ENCODE measurements at regions not wholly inside any gene's neighbourhood (a gene's known extent, or its start where the extent isn't known, plus 50 kb on each side); places are given as distances from the start of the nearest gene placed in this dataset.

GRCh38 chr2:59798687-59799232 is 754.7 kb downstream of the BCL11A start:
- TF ChIP-seq POLR2A (IDR thresholded peaks at IDR 0.05; ENCODE audit: low read depth, low read length) (no peak), CTCF (IDR thresholded peaks at IDR 0.05 in 2 of 3, conservative IDR thresholded peaks at IDR 0.05 in 1 of 3; ENCODE audit: control insufficient read depth in 2 of 3, extremely low read depth in 1 of 3, insufficient read depth in 1 of 3, low read depth in 3 of 3, low read length in 3 of 3) (no peak), SIX5 (IDR thresholded peaks at IDR 0.05; ENCODE audit: low read depth, low read length, severe bottlenecking) (no peak), NBN (IDR thresholded peaks at IDR 0.05) (no peak), CREB1 (IDR thresholded peaks at IDR 0.05; ENCODE audit: low read depth) (no peak), FOXK2 (IDR thresholded peaks at IDR 0.05) (no peak), EZH2 (IDR thresholded peaks at IDR 0.05; ENCODE audit: borderline replicate concordance, control insufficient read depth, low read depth, low read length) (no peak)
- TF ChIP-seq, protein P1, sequence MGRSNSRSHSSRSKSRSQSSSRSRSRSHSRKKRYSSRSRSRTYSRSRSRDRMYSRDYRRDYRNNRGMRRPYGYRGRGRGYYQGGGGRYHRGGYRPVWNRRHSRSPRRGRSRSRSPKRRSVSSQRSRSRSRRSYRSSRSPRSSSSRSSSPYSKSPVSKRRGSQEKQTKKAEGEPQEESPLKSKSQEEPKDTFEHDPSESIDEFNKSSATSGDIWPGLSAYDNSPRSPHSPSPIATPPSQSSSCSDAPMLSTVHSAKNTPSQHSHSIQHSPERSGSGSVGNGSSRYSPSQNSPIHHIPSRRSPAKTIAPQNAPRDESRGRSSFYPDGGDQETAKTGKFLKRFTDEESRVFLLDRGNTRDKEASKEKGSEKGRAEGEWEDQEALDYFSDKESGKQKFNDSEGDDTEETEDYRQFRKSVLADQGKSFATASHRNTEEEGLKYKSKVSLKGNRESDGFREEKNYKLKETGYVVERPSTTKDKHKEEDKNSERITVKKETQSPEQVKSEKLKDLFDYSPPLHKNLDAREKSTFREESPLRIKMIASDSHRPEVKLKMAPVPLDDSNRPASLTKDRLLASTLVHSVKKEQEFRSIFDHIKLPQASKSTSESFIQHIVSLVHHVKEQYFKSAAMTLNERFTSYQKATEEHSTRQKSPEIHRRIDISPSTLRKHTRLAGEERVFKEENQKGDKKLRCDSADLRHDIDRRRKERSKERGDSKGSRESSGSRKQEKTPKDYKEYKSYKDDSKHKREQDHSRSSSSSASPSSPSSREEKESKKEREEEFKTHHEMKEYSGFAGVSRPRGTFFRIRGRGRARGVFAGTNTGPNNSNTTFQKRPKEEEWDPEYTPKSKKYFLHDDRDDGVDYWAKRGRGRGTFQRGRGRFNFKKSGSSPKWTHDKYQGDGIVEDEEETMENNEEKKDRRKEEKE (IDR thresholded peaks at IDR 0.05), result no peak

All from GM12878 (cell line).